GM12878 (cell line): ENCODE measurements at regions not wholly inside any gene's neighbourhood (a gene's known extent, or its start where the extent isn't known, plus 50 kb on each side); places are given as distances from the start of the nearest gene placed in this dataset.

Experiments used
- ATAC-seq: fragments of 200-7000 bp; cut with Tn5 transposase; 3 replicates; pipeline ENCODE4 v1.9.1; 2020; ENCODE audit warnings: mild to moderate bottlenecking, moderate library complexity
- BruUV-seq: library from RNA; stranded (reverse); fragments of 400-500 nt; replicated peaks from 2 replicates; lab custom pipeline; 2021; lab: Mats Ljungman, UMichigan
- CTCF ChIA-PET: fragments of 300-600 bp; sonication (Branson Sonifier 250); formaldehyde crosslinking; extraction: SDS; loops from one replicate; lab custom pipeline; 2021; ENCODE audit warnings: inconsistent platforms; lab: Yijun Ruan, JAX
- POLR2A ChIA-PET: fragments of 350-600 bp; formaldehyde crosslinking; extraction: SDS; loops from one replicate; lab custom pipeline; 2021; ENCODE audit warnings: inconsistent platforms; lab: Charles Lee
- RAD21 ChIA-PET: fragments of 300-600 bp; sonication (Branson Sonifier 250); formaldehyde crosslinking; loops from one replicate; lab custom pipeline; 2023; ENCODE audit warnings: antibody characterized with exemption; ENCODE audit not compliant: unreplicated experiment; lab: Charles Lee
- SMC1A ChIA-PET: fragments of 300-600 bp; sonication (Branson Sonifier 250); formaldehyde crosslinking; loops from one replicate; lab custom pipeline; 2023; ENCODE audit not compliant: unreplicated experiment, uncharacterized antibody; lab: Charles Lee
- DNase-seq: peaks from one replicate; pipeline ENCODE4 v3.0.0-alpha.2; 2011; ENCODE audit warnings: low read depth, low spot score
- FAIRE-seq: peaks from 3 replicates; lab custom pipeline; 2011; peaks lifted over from hg19 to GRCh38; lab: Jason Lieb, UNC
- H2AFZ ChIP-seq: 2 replicates; pipeline ENCODE4 v1.6.0; 2011; ENCODE audit warnings: low read depth, low read length, control low read depth; ENCODE audit not compliant: control insufficient read depth
- H3K27ac ChIP-seq: 2 replicates; pipeline ENCODE4 v1.5.1; 2011; ENCODE audit warnings: control low read depth; ENCODE audit not compliant: control insufficient read depth, insufficient read depth
- H3K27me3 ChIP-seq, 2 experiments: replicated peaks in 1 of 2; 2 replicates each; pipeline versions ENCODE4 v1.6.0 to v1.6.1; 2011; ENCODE audit warnings: low read length in 1 of 2; ENCODE audit not compliant: control insufficient read depth in 2 of 2, insufficient read depth in 2 of 2
- H3K36me3 ChIP-seq, 2 experiments: 2 replicates each; pipeline ENCODE4 v1.5.1; 2011; ENCODE audit warnings: low read length in 1 of 2; ENCODE audit not compliant: control insufficient read depth in 2 of 2, insufficient read depth in 2 of 2
- H3K4me1 ChIP-seq: 2 replicates; pipeline ENCODE4 v1.6.1; 2011; ENCODE audit warnings: mild to moderate bottlenecking, low read length, moderate library complexity, mixed read lengths; ENCODE audit not compliant: control insufficient read depth, insufficient read depth
- H3K4me2 ChIP-seq: 2 replicates; pipeline ENCODE4 v1.6.0; 2011; ENCODE audit warnings: control low read depth; ENCODE audit not compliant: control insufficient read depth, insufficient read depth
- H3K4me3 ChIP-seq: fragments of 200-600 bp; sonication (generic); 2 replicates; pipeline ENCODE4 v1.5.1; 2016
- H3K79me2 ChIP-seq: 2 replicates; pipeline ENCODE4 v1.6.0; 2011; ENCODE audit warnings: low read length; ENCODE audit not compliant: control insufficient read depth, insufficient read depth
- H3K9ac ChIP-seq: 2 replicates; pipeline ENCODE4 v1.8.0; 2011; ENCODE audit warnings: low read length, control low read depth, mixed read lengths; ENCODE audit not compliant: control insufficient read depth, insufficient read depth
- H3K9me3 ChIP-seq: replicated peaks from 3 replicates; pipeline ENCODE4 v1.5.1; 2011; ENCODE audit warnings: mild to moderate bottlenecking, low read length; ENCODE audit not compliant: control insufficient read depth, insufficient read depth
- H4K20me1 ChIP-seq: 2 replicates; pipeline ENCODE4 v1.6.0; 2011; ENCODE audit not compliant: control insufficient read depth, insufficient read depth
- E4F1 ChIP-seq: fragments of 450-650 bp; IDR thresholded peaks from 2 replicates; pipeline ENCODE4 v1.6.1; 2018; ENCODE audit warnings: borderline replicate concordance, mild to moderate bottlenecking; ENCODE audit not compliant: partially characterized antibody
- HDAC6 ChIP-seq: fragments of 200-600 bp; sonication (generic); IDR thresholded peaks from one replicate; pipeline ENCODE4 v1.8.0; 2017; ENCODE audit warnings: antibody characterized with exemption; ENCODE audit not compliant: unreplicated experiment
- JUNB ChIP-seq: IDR thresholded peaks from 2 replicates; pipeline ENCODE4 v1.6.1; 2016; ENCODE audit warnings: antibody characterized with exemption, mild to moderate bottlenecking
- MEF2B ChIP-seq: fragments of 450-650 bp; IDR thresholded peaks from 2 replicates; pipeline ENCODE4 v1.6.1; 2018; ENCODE audit warnings: mild to moderate bottlenecking, moderate library complexity; ENCODE audit not compliant: partially characterized antibody, poor library complexity, severe bottlenecking
- MYB ChIP-seq: fragments of 150-350 bp; IDR thresholded peaks from 2 replicates; pipeline ENCODE4 v1.6.1; 2014; ENCODE audit warnings: mild to moderate bottlenecking, low read depth, low read length, borderline replicate concordance
- RFX5 ChIP-seq: IDR thresholded peaks from 2 replicates; pipeline ENCODE4 v1.6.1; 2011; ENCODE audit warnings: low read depth, low read length, improper control_type of control experiment
- SIX5 ChIP-seq: IDR thresholded peaks from 2 replicates; pipeline ENCODE4 v1.6.1; 2011; ENCODE audit warnings: mild to moderate bottlenecking, low read depth, low read length, moderate library complexity; ENCODE audit not compliant: severe bottlenecking
- SMAD1 ChIP-seq: fragments of 450-650 bp; IDR thresholded peaks from 2 replicates; pipeline ENCODE4 v1.6.1; 2018; ENCODE audit warnings: mild to moderate bottlenecking, low read depth; ENCODE audit not compliant: partially characterized antibody
- WGBS: methylation state at CpG from one replicate; pipeline ENCODE4 v1.1.6; 2016; ENCODE audit warnings: low lambda C conversion rate; ENCODE audit not compliant: insufficient replicate concordance, insufficient coverage; ENCODE audit errors: missing lambda C conversion rate; 5-methylcytosine and 5-hydroxymethylcytosine counted together
- in situ Hi-C: fragments of 300-500 bp; cut with MboI; formaldehyde crosslinking; loops from 9 replicates; pipeline ENCODE4 v1.14.3; 2018; ENCODE audit warnings: mixed read lengths
- intact Hi-C: fragments of 100-400 bp; cut with micrococcal nuclease; formaldehyde crosslinking; loops from one replicate; pipeline ENCODE4 v1.14.2; 2022; ENCODE audit not compliant: unreplicated experiment
- TF ChIP-seq, protein P1 (sequence below): fragments of 450-650 bp; IDR thresholded peaks from 2 replicates; pipeline ENCODE4 v1.6.1; 2016; ENCODE audit warnings: mild to moderate bottlenecking, moderate library complexity, borderline replicate concordance

DNA sequence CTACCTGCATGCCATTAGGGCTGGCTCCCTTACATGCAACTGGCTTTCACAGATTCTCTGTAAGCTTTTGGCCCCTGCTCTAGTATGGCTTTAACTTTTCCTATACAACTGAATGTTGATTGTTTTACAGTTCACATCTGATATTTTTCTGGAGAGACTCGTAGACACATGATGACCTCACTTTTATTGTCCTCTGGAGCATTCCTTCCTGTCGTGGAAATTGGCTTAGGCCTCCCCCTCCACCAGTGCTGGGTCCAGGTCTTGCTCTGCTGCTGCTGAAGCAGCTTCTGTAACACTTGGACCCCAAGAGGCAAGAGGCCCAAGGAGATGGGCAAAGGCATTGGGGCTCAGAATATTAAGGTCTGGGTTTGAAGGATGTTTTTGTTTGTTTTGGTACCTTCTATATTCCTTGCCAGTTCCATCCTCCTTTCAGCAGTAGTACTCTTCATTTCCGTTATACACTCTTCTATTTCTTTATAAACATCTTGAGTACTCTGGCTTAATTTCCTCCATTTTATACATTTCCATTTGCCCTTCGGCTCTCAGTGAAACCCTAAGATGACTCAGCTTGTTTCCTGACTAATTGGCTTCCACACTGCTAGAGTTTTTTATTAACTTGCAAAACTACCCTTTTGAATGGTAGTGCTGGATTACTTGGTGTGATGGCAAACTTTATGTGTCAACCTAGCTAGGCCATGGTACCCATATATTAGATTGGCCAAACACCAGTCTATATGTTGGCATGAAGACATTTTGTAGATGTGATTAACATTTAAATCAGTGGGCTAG is 219.8 kb downstream of the CDCA7 start:
- TF ChIP-seq MYB (no peak), SMAD1 (no peak), E4F1 (no peak), HDAC6 (no peak), RFX5 (no peak), JUNB (no peak), MEF2B (no peak), SIX5 (no peak)
- TF ChIP-seq, protein P1, sequence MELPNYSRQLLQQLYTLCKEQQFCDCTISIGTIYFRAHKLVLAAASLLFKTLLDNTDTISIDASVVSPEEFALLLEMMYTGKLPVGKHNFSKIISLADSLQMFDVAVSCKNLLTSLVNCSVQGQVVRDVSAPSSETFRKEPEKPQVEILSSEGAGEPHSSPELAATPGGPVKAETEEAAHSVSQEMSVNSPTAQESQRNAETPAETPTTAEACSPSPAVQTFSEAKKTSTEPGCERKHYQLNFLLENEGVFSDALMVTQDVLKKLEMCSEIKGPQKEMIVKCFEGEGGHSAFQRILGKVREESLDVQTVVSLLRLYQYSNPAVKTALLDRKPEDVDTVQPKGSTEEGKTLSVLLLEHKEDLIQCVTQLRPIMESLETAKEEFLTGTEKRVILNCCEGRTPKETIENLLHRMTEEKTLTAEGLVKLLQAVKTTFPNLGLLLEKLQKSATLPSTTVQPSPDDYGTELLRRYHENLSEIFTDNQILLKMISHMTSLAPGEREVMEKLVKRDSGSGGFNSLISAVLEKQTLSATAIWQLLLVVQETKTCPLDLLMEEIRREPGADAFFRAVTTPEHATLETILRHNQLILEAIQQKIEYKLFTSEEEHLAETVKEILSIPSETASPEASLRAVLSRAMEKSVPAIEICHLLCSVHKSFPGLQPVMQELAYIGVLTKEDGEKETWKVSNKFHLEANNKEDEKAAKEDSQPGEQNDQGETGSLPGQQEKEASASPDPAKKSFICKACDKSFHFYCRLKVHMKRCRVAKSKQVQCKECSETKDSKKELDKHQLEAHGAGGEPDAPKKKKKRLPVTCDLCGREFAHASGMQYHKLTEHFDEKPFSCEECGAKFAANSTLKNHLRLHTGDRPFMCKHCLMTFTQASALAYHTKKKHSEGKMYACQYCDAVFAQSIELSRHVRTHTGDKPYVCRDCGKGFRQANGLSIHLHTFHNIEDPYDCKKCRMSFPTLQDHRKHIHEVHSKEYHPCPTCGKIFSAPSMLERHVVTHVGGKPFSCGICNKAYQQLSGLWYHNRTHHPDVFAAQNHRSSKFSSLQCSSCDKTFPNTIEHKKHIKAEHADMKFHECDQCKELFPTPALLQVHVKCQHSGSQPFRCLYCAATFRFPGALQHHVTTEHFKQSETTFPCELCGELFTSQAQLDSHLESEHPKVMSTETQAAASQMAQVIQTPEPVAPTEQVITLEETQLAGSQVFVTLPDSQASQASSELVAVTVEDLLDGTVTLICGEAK = no peak
- POLR2A ChIA-PET = no interaction called here
- in situ Hi-C loops = no loop called here

More for the DNA sequence above, 219.8 kb downstream of the CDCA7 start:
- H3K4me3 ChIP-seq = no peak overlapping the region
- H3K4me1 ChIP-seq = no peaks in the 10 kb centered on the region
- no TSS peak for BruUV-seq
- no peak overlapping the region for H3K9ac ChIP-seq
- H3K27ac ChIP-seq = no peak overlapping the region
- CTCF ChIA-PET = no interaction called here
- intact Hi-C loops = no loop called here
- H2AFZ ChIP-seq = no peak overlapping the region
- H3K9me3 ChIP-seq = no peaks in the 10 kb centered on the region; the same call in 2 of the 3 replicates
- no peak overlapping the region for H3K4me2 ChIP-seq
- RAD21 ChIA-PET = no interaction called here
- FAIRE-seq (no peak), DNase-seq (no peak), ATAC-seq (no peak)
- WGBS = 16% methylated on average over 4 of the region's 4 CpGs
- SMC1A ChIA-PET = no interaction called here
- H4K20me1 ChIP-seq = no peaks in the 10 kb centered on the region
- no peaks in the 10 kb centered on the region for H3K36me3 ChIP-seq
- no peaks in the 10 kb centered on the region for H3K27me3 ChIP-seq
- H3K79me2 ChIP-seq = no peaks in the 10 kb centered on the region
